ENCODE measurements at regions not wholly inside any gene's neighbourhood (a gene's known extent, or its start where the extent isn't known, plus 50 kb on each side); places are given as distances from the start of the nearest gene placed in this dataset.

- Histone ChIP-seq H3K27me3 (ENCODE audit: control insufficient read depth in 4 of 4, insufficient read depth in 4 of 4, low read length in 3 of 4) (no peaks in the 10 kb centered on the region), H3K4me1 (ENCODE audit: control insufficient read depth in 4 of 4, insufficient read depth in 4 of 4, low read length in 3 of 4) (no peaks in the 10 kb centered on the region), H3K9me3 (ENCODE audit: control insufficient read depth in 4 of 4, low read length in 3 of 4) (no peaks in the 10 kb centered on the region), H3K4me3 (ENCODE audit: low read depth in 1 of 3, low read length in 3 of 3) (no peak overlapping the region), H3K36me3 (ENCODE audit: control insufficient read depth in 4 of 4, insufficient read depth in 3 of 4, low read depth in 1 of 4, low read length in 3 of 4) (no peaks in the 10 kb centered on the region), H3K27ac (ENCODE audit: low read depth in 1 of 2, low read length in 2 of 2) (no peak overlapping the region), H3K9ac (ENCODE audit: low read depth in 1 of 2, low read length in 2 of 2) (no peak overlapping the region)
- no peak for TF ChIP-seq YY1 (IDR thresholded peaks at IDR 0.05)
- TF ChIP-seq ATF3 (IDR thresholded peaks at IDR 0.05), result no peak
- no peak for TF ChIP-seq FOXA1 (IDR thresholded peaks at IDR 0.05)
- no peak for TF ChIP-seq JUND (IDR thresholded peaks at IDR 0.05)
- TF ChIP-seq CTCF (IDR thresholded peaks at IDR 0.05; ENCODE audit: low read depth, low read length, missing input control), result no peak
- TF ChIP-seq ZBTB33 (IDR thresholded peaks at IDR 0.05), result no peak
- no peak for DNase-seq (ENCODE audit: low spot score)
- WGBS, result 40% methylated on average over 5 of the region's 5 CpGs
These were observed 65.1 kb upstream of the C3orf49 start for GRCh38 chr3:63753995-63754394.

- no peak for DNase-seq (ENCODE audit: low spot score)
- Histone ChIP-seq H3K27me3 (ENCODE audit: control insufficient read depth in 4 of 4, insufficient read depth in 4 of 4, low read length in 3 of 4) (no peaks in the 10 kb centered on the region), H3K9me3 (ENCODE audit: control insufficient read depth in 4 of 4, low read length in 3 of 4) (no peaks in the 10 kb centered on the region), H3K4me3 (ENCODE audit: low read depth in 1 of 3, low read length in 3 of 3) (no peak overlapping the region), H3K4me1 (ENCODE audit: control insufficient read depth in 4 of 4, insufficient read depth in 4 of 4, low read length in 3 of 4) (no peaks in the 10 kb centered on the region), H3K27ac (ENCODE audit: low read depth in 1 of 2, low read length in 2 of 2) (no peak overlapping the region), H3K9ac (ENCODE audit: low read depth in 1 of 2, low read length in 2 of 2) (no peak overlapping the region), H3K36me3 (ENCODE audit: control insufficient read depth in 4 of 4, insufficient read depth in 3 of 4, low read depth in 1 of 4, low read length in 3 of 4) (no peaks in the 10 kb centered on the region)
- WGBS, result 88% methylated on average over 1 of the region's 1 CpG
- TF ChIP-seq YY1 (IDR thresholded peaks at IDR 0.05) (no peak), ZBTB33 (IDR thresholded peaks at IDR 0.05) (no peak), HNF4G (IDR thresholded peaks at IDR 0.05) (no peak), MAX (IDR thresholded peaks at IDR 0.05) (no peak), GABPA (IDR thresholded peaks at IDR 0.05 in 1 of 2, conservative IDR thresholded peaks at IDR 0.05 in 1 of 2) (no peak), HNF4A (conservative IDR thresholded peaks at IDR 0.05) (no peak), CTCF (IDR thresholded peaks at IDR 0.05; ENCODE audit: low read depth, low read length, missing input control) (no peak), JUND (IDR thresholded peaks at IDR 0.05) (no peak), REST (IDR thresholded peaks at IDR 0.05) (no peak), FOXA1 (IDR thresholded peaks at IDR 0.05) (no peak), RAD21 (IDR thresholded peaks at IDR 0.05) (no peak), EGR1 (IDR thresholded peaks at IDR 0.05; ENCODE audit: low read depth in 2 of 2) (no peak), TAF1 (conservative IDR thresholded peaks at IDR 0.05) (no peak), ATF3 (IDR thresholded peaks at IDR 0.05) (no peak), RXRA (IDR thresholded peaks at IDR 0.05) (no peak), FOXA2 (IDR thresholded peaks at IDR 0.05) (no peak)
These were observed 56.9 kb upstream of the C3orf49 start for GRCh38 chr3:63762180-63762579.
